ENCODE measurements at regions not wholly inside any gene's neighbourhood (a gene's known extent, or its start where the extent isn't known, plus 50 kb on each side); places are given as distances from the start of the nearest gene placed in this dataset.
"Not testable (repeated sequence)": the region's sequence is repeated elsewhere in the genome, so short reads cannot be mapped to it uniquely, and the experiment has no call there.

GRCh38 chr11:134660416-134660815 lies 248.4 kb upstream of the B3GAT1 start:
- no peak for DNase-seq

DNA sequence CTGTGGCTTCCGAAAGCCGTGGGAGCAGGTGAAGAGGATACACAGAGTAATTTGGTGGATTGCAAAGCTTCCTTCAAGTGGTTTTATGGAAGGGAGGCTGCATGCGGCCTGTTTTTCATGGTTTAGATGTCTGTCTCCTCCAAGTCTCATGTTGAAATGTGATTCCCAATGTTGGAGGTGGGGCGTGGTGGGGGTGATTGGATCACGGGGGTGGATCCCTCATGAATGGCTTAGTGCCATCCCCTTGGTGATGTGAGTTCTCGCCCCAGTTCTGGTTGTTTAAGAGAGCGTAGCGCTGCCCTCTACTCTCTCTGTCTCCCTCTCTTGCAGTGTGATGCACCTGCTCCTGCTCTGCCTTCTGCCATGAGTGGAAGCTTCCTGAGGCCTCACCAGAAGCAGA lies 247.8 kb upstream of the B3GAT1 start:
- no peak for DNase-seq

- no peak for DNase-seq
Observed at GRCh38 chr11:134658481-134659225, 246.6 kb upstream of the B3GAT1 start.

GRCh38 chr11:134657631-134658030 lies 245.6 kb upstream of the B3GAT1 start:
- DNase-seq: no peak

- DNase-seq: no peak
Observed at GRCh38 chr11:134656861-134657540, 245.0 kb upstream of the B3GAT1 start.

DNA sequence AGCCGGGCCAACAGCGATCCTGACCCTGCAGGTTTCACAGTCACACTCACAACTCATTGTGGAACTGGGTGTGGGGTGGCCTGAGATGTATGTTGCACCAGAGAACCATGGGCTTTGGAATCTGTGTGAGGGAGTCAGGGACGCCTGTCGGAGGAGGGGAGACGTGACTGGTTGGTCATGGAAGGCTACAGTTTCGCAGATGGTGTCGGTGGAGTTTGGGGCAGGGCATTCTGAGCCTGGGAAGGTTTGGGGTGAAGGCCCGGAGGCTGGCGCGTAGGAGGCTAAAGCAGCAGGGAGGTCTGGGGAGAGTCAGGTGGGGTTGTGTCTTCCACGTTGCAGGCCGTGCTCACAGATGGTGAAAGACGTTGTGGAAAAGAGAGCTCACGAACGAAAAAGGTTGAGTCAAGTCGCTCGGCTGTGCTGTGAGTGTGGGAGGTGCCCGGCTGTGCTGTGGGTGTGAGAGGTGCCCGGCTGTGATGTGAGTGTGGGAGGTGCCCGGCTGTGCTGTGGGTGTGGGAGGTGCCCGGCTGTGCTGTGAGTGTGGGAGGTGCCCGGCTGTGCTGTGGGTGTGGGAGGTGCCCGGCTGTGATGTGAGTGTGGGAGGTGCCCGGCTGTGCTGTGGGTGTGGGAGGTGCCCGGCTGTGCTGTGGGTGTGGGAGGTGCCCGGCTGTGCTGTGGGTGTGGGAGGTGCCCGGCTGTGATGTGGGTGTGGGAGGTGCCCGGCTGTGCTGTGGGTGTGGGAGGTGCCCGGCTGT lies 244.2 kb upstream of the B3GAT1 start:
- not testable (repeated sequence) for DNase-seq

GRCh38 chr11:134655189-134655989 lies 243.3 kb upstream of the B3GAT1 start:
- no peak for DNase-seq

DNA sequence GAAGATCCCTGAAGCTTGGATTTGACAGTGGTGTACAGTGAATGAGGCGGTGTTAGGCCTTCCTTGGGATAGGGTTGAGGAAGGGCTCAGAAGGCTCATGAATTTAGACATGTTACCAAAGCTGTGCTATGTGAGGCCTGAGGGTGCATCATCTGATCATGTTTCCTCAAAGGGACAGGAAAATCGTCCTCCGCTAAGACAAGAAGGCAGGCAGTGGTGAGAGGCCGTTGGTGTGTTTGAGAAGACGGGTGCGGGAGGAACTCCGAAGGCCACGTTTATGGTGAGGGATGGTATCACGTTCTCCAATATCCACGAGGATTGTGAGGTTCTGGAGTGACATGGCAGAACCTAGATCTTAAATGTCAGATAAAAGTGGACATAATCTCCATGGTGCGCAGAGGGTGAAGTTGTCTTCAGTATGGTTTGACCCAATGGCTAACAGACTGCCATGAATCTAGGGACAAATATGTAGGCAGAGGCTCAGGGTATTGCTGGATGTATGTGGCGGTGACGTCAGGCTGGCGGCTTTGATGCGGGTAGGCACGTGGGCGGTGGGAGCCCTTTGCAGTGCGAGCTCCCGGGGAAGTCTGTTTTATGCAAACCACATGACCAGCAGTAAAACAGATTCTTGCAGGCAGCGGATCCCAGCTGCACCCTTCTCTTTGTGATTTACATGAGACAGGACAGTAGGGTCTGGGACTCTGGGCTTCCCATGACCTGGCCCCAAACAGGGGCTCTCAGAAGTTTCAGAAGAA lies 242.3 kb upstream of the B3GAT1 start:
- no peak for DNase-seq

- DNase-seq: no peak
Observed at GRCh38 chr11:134652586-134653255, 240.7 kb upstream of the B3GAT1 start.

- DNase-seq: no peak
Observed at GRCh38 chr11:134647066-134647743, 235.2 kb upstream of the B3GAT1 start.

DNA sequence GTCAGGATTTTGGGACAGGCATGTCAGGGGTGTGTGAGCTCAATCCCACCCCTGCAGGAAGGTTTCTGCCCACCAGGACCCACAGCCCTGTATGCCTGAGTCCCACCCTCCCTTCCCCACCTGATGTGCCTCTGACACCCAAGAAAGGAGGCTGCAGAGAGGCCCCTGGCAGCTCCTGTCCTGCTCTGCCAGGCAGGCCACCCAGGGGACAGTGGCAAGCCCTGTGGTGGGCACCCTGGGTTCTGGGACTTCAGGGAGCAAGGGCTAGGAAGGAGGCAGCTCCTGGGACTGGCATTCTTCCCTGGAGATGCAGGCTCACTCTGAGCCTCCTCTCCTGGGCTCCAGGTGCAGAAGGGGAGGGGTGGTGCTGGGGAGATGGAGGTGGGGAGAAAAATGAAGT lies 234.5 kb upstream of the B3GAT1 start:
- no peak for DNase-seq

- DNase-seq: no peak
Observed at GRCh38 chr11:134645576-134645975, 233.5 kb upstream of the B3GAT1 start.

DNA sequence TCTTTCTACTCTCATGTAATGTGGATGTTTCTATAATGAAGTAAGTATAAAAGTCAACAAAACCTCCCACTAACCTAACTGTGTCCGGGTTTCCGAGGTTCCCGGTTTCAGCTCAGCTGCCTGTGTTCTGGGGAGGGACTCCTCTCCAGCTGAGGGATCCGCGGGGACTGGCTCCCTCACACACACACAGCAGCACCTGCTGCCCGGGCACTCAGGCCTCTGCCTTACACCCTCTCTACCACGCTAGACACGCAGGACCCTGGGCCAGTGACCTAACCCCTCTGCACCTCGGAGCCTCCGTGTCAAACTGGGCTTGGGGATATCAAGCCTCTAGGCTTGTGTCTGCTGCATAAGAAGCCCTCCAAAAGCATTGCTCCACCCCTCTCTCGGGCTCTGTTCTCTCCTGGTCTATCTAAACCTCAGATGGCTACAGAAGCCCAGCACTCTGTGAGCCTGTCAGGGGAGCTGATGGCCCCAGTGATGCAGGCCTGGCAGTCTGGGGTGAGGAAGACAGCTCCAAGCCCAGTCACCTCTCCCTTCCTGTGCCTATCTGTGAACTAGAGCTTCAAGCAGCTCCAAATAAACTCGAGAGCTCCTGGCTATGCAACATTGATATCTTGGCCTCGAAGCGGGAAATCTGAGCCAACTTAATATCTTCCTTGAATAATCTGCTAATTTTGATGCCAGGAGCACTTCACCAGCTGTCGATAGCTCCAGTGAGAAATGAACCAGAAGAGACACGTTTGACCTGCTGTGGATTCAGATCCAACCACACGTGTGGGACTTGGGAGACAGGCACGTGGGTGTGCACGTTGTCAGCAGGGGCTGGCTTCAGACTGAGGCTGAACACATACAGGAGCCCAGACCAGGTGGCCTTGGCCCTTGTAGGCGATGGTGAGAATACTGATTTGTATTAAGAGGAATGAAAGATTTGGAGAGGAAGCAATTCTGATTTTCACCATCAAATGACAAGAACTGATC lies 232.7 kb upstream of the B3GAT1 start:
- DNase-seq: no peak

DNA sequence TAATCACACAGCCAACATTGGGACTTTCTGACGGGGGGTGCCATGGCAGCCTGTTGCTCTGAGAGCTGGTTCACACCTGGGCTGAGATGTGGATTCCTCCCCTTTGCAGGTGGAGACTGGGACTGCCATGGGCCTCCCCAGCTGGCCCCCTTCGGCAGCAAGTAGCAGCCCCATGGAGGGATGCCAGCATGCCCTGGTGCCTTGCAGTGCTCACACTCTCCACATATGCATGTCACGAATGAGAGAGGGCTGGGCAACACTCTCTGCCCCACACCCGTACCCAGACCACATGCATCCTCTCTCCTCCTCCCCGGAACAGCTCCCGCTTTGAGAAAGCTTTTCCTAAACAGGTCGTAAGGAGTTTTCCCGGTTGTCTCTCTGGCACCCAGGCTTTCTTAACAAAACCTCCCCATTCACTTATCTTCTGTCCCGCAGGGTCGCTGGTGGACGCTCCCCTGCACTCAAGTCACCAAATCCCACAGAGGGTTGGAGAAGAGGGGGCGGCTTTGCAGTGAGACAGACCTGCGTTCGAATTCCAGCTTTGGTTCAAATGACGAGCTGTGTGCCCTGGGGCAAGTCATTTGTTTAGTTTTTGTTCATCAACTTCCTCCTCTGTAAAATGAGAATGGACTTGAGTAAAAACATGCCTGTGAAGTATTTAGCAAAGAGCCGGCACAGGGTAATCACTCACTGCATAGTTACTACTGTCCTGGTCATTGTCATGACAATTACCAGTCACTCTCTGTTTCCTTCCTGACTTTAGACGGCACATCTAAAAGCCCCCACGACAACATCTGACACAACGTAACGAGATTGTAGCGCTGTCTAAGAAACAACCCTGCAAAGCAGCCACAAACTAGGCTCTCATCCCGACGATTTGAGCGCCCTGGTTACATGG lies 231.3 kb upstream of the B3GAT1 start:
- DNase-seq: no peak

DNA sequence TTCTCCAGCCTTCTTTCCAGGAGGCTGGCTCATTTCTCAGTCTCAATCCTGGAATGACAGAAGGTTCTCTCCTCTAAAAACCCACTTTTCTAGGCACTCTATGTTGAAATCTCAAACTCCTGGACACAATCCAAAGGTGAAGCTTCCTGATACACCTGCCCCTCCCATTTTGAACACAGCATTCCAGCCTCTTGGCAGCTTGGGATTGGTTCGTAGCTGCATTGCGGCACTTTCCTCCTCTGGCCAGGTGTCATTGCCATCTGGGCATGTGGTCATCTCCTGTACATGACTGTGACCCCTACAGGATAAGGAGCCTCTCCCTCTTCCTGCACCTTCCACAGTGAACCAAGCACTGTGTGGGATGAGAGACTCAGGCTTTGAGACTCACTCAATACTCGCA lies 230.2 kb upstream of the B3GAT1 start:
- no peak for DNase-seq

DNA sequence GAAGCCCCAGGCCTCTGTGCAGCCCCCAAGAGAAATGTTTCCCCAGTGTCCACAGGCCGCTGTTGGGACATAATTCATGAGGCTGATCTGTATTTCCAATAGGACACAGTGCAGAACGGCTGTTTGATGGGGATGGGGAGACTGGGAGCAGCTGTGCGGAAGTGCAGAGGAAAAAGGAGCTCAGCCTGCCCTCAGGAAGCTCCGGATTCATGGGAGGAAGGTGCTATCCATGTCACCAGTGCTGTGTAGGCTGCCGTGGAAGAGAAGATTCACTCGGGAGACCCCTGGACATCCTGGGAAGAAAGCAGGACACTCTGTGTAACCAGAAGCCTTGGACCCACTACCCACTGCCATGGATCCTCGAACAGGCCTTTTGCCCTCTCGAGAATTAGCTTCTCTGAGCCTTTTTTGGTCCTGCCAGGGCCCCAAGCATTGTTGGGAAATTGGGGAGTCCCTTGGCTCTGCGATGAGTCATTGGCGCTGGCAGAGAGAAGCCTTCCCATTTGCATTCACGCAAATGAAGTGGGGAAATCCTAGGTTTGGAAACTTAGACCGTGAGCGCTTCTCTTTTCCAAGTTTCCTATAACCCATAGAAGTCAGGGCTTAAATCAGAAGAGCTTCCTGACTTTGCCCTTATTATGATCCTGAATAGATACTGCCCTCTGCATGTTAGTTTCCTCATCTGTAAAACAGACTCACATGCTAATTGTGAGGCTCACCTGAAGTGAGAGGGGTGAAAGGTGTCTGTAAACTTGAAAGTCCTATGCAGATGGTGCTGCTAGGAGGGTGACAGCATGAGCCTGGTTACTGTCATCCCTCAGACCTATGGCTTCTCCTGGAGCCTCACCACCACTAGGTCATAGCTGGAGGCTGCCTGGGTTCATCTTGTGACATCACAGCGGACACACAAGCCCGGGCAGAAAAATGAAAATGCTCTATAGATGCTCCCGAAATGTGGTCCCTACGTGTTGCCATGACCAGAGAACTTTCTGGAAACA lies 229.2 kb upstream of the B3GAT1 start:
- no peak for DNase-seq

DNA sequence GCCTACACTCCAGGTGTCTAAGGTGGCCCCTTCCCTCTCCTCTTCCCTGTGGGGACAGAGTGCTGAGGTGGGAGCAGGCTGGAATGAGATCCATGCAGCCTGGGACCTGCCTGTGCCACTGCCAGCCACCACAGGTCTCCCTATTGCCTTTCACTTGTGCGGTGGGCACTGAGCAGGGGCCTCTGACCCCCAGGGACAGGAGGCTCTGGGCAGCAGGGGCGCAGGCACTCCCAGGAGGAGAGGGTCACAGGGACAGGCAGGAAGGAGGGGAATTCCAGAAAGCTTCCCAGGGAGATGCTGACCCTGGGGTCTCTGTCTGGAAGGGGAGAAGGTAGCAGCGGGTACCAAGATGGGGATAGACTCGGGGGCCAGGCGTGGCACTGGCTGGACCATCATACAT lies 228.5 kb upstream of the B3GAT1 start:
- no peak for DNase-seq

Data from T-helper 1 cell (primary cell).